Activated CD4-positive, alpha-beta T cell treated with anti-CD3 and anti-CD28 coated beads for 24 hours (primary cell): ENCODE measurements at regions not wholly inside any gene's neighbourhood (a gene's known extent, or its start where the extent isn't known, plus 50 kb on each side); places are given as distances from the start of the nearest gene placed in this dataset.
"Not testable (repeated sequence)": the region's sequence is repeated elsewhere in the genome, so short reads cannot be mapped to it uniquely, and the experiment has no call there.

Experiments used
- DNase-seq, 2 donors: peaks; one replicate each; pipeline ENCODE4 v3.0.0-alpha.2; 2020; ENCODE audit warnings: low read depth in 2 of 2

- DNase-seq: no peak
Observed at GRCh38 chr13:105871768-105872167, 663.7 kb downstream of the EFNB2 start.

DNA sequence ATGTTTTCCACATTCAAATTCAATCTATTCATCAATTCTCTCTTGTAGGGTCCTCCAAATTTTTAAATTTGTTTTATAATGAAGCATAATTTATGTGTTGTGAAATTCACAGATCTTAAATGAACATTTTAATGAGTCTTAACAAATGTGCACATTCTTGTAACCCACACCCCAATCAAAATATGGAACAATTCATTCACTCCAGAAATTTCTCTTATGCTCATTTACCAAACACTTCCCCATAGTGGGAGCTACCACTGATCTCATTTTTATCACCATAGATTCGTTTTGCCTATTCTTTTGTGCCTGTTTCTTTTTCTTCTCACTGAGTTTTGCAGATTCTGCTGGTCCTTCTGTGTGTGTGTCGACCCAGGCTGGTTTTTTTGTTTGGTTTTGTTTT, 664.1 kb downstream of the EFNB2 start:
- no peak for DNase-seq

DNA sequence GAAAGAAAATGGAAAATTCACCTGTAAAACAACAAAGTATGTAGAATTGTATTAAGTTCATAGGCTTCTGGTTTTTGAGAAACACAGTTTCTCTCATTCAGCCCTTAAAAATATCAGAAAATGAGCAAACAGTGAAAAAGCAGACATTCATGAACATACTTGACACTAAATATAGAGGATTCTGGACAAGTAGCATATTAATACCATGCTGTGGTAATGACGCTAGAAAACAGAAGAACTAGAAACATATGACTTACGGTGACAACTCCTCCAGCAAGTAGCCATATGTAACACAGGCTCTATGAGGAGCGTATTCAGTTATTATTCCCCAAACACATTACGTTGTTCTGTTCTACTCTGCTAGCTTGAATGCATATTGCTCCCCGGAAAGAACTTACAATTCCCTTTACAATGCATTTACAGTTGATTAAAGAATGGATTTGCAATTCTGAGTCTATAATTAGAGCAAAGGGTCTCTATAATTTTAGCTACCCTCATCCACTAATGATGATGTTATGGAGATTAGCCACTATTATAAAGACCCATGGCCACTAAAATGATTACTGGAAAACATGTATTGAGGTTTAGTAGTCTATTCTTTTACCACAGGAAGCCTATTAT, 672.1 kb downstream of the EFNB2 start:
- no peak for DNase-seq

- DNase-seq: no peak
Observed at GRCh38 chr13:105848494-105848893, 687.0 kb downstream of the EFNB2 start.

GRCh38 chr13:105847527-105848291, 687.8 kb downstream of the EFNB2 start:
- DNase-seq: no peak

DNA sequence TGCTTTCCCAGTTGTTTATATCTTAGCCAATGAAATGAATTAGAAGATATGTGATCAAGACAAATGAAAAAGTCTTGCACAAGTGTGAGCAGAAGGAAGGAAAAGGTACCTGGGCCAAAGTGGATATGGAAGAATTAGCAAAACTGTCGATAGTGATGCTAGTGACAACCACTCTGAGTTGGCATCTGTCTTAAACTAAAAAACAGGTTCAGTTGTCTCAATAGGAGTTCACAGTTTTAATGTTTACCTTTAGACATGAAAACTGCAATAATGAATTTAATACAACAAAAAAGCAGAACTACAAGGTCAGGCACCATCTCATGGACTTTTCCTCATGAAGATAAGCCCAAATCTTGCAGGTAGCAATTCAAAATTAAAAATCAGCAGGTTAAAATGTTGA, 688.5 kb downstream of the EFNB2 start:
- no peak for DNase-seq

- no peak for DNase-seq
Observed at GRCh38 chr13:105841286-105841685, 694.2 kb downstream of the EFNB2 start.

GRCh38 chr13:105838231-105838630, 697.2 kb downstream of the EFNB2 start:
- no peak for DNase-seq

GRCh38 chr13:105837295-105837694, 698.2 kb downstream of the EFNB2 start:
- not testable (repeated sequence) for DNase-seq

- no peak for DNase-seq
Observed at GRCh38 chr13:105830821-105831220, 704.6 kb downstream of the EFNB2 start.

- no peak for DNase-seq
Observed at GRCh38 chr13:105827111-105827809, 708.2 kb downstream of the EFNB2 start.

DNA sequence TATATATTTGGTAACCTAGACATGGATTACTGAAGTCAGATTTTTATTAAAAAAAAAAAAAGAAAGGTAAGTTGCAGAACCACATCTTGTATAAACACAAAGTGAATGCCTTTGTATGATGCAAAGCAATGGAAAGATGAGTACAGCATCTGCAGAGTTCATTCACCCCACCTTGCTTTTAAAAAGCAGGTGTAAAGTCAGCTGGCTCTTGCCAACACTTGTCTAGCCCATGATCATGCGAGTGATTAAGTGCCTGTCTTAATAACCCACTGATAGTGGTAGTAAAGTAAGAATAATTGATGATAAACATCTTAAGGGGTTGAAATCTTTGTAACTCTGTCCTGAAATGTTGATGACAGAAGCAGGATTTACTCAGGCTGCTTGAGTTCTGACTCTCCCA, 710.4 kb downstream of the EFNB2 start:
- DNase-seq: no peak

DNA sequence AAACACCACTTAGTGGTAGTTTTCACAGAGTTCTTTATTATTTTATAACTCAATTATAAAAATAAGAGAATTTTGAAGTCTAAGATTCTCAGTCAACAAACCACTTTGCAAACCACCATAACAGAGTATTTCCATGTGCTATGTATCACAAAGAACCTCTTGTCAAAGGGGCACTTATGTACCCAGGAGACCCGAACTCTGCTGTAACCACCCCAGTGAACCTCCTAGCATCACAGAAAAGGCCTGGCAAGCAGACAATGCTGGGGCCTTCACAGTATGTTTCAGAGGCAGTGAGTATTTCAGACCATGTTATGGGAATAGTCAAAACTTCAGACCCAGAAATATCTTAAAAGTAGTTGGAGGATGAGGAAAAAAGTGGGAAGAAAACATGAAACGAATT, 714.1 kb downstream of the EFNB2 start:
- DNase-seq: no peak

GRCh38 chr13:105820415-105820814, 715.0 kb downstream of the EFNB2 start:
- DNase-seq: no peak

DNA sequence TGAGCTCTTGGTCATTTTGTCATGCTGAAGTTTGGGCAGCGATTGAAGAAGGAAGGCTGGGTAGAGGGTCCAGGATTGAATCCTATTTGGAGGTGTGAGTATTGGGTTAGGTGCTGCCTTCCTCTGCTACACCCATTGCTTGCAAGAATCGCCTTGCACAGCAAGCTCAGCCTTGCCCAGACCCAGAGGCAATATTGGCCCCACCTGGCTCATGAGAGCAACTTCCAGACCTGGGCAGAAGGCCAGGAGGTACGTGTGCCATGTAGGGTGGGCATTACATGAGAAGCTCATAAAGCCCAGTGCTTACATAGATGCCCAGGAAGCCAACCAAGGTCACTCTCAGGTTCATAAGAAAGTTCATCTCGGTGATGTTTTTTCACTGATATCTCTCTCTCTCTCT, 718.0 kb downstream of the EFNB2 start:
- no peak for DNase-seq

- no peak for DNase-seq
Observed at GRCh38 chr13:105816994-105817393, 718.5 kb downstream of the EFNB2 start.

- DNase-seq: no peak
Observed at GRCh38 chr13:105814902-105815250, 720.6 kb downstream of the EFNB2 start.

- no peak for DNase-seq
Observed at GRCh38 chr13:105814219-105814901, 721.1 kb downstream of the EFNB2 start.

- DNase-seq: no peak
Observed at GRCh38 chr13:105806628-105806920, 728.9 kb downstream of the EFNB2 start.

DNA sequence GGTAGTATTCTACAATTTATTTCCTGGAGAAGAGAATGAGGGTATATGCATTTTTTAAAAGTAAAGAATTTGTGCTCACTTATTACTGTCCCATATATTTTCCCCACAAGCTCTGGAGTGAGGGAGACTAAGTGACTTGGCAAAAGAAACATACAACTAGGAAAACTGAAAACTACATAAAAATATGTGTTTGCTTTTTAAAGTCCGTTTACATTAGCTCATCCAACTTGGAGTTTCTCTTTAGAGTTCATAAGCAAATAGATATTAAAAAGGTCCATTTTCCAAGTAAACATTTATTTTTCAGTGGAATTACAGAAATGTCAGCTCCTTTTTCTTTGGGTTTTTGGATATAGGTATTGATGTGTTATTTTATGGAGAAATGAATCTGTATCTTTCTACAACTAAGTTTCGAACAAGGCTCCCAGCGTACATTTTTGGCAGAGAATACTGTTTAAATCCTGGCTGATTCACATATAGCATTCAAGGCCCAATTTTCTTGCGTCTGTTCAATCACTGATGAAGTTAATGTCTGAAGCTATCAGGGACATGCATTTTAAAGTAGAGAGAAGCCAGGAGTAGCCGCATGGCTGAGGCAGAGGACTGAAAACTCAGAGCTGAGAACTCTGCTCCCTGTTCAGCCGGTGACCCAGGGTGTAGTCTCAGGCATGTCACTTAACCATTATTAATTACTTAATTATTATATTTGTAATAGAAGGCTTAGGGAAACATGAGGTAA, 729.4 kb downstream of the EFNB2 start:
- DNase-seq: no peak

- DNase-seq: no peak
Observed at GRCh38 chr13:105804561-105805190, 730.8 kb downstream of the EFNB2 start.

- no peak for DNase-seq
Observed at GRCh38 chr13:105799155-105799554, 736.3 kb downstream of the EFNB2 start.
